ENCODE measurements at regions not wholly inside any gene's neighbourhood (a gene's known extent, or its start where the extent isn't known, plus 50 kb on each side); places are given as distances from the start of the nearest gene placed in this dataset.
"Not testable (repeated sequence)": the region's sequence is repeated elsewhere in the genome, so short reads cannot be mapped to it uniquely, and the experiment has no call there.

- Histone ChIP-seq H3K4me1 (peaks cover 0 to 32% (median 5%) of the 10 kb centered on the region in 9 donors), H3K27me3 (peaks cover 0 to 27% (median 20%) of the 10 kb centered on the region in 7 donors), H3K9me3 (no peaks in the 10 kb centered on the region), H3K36me3 (no peaks in the 10 kb centered on the region), H3K27ac (no peak overlapping the region), H3K4me3 (no peak overlapping the region)
- ATAC-seq = no peak
- DNase-seq = no peak
- WGBS, 2 donors = 82 to 86% methylated on average over 3 of the region's 3 CpGs
- no peak for TF ChIP-seq CTCF (IDR thresholded peaks at IDR 0.05)
- intact Hi-C loops (cut with DNase I) = no loop called here
These were observed 121.4 kb downstream of the KCNRG start for GRCh38 chr13:50136678-50137077.

GRCh38 chr13:50139435-50139934, 124.2 kb downstream of the KCNRG start:
- H3K36me3 ChIP-seq; ATAC-seq; DNase-seq; H3K4me3 ChIP-seq; H3K27ac ChIP-seq; intact Hi-C loops (cut with DNase I); H3K27me3 ChIP-seq; H3K9me3 ChIP-seq: not testable (repeated sequence)
- 98% methylated on average over 4 of the region's 4 CpGs for WGBS, 2 donors
- peaks cover 0 to 19% (median 0%) of the 10 kb centered on the region in 9 donors for H3K4me1 ChIP-seq

- 80 to 85% methylated on average over 2 of the region's 2 CpGs for WGBS, 2 donors
- no peak for DNase-seq
- Histone ChIP-seq H3K36me3 (no peaks in the 10 kb centered on the region), H3K27me3 (no peaks in the 10 kb centered on the region), H3K4me1 (peaks cover 0 to 24% (median 0%) of the 10 kb centered on the region in 9 donors), H3K9me3 (no peaks in the 10 kb centered on the region), H3K27ac (peak overlapping the region in 1 of 10 donors; percentile 83), H3K4me3 (no peak overlapping the region)
- intact Hi-C loops (cut with DNase I) = no loop called here
- ATAC-seq = no peak
- TF ChIP-seq CTCF (IDR thresholded peaks at IDR 0.05) = no peak
These were observed 124.9 kb downstream of the KCNRG start for GRCh38 chr13:50140153-50140552.

GRCh38 chr13:50140581-50141374, 125.5 kb downstream of the KCNRG start:
- H3K27me3 ChIP-seq = no peaks in the 10 kb centered on the region
- ATAC-seq (peak in 1 of 8 donors; percentile 38), DNase-seq (no peak)
- 55 to 67% methylated on average over 14 of the region's 14 CpGs for WGBS, 2 donors
- H3K27ac ChIP-seq = peak overlapping the region in 1 of 10 donors; percentile 83
- peak overlapping the region in 1 of 10 donors; percentile 6 for H3K4me3 ChIP-seq
- peaks cover 0 to 24% (median 0%) of the 10 kb centered on the region in 9 donors for H3K4me1 ChIP-seq
- H3K9me3 ChIP-seq = no peaks in the 10 kb centered on the region
- no peak for TF ChIP-seq CTCF (IDR thresholded peaks at IDR 0.05)
- no peaks in the 10 kb centered on the region for H3K36me3 ChIP-seq
- intact Hi-C loops (cut with DNase I) = no loop called here
